Esophagus mucosa (tissue), 1 donor: ENCODE measurements at regions not wholly inside any gene's neighbourhood (a gene's known extent, or its start where the extent isn't known, plus 50 kb on each side); places are given as distances from the start of the nearest gene placed in this dataset.

Experiments used
- ATAC-seq: fragments of 200-7000 bp; cut with Tn5 transposase; one replicate; pipeline ENCODE4 v1.9.1; 2020
- donor health status: DM: yes; HTN: yes; CAD: no.

DNA sequence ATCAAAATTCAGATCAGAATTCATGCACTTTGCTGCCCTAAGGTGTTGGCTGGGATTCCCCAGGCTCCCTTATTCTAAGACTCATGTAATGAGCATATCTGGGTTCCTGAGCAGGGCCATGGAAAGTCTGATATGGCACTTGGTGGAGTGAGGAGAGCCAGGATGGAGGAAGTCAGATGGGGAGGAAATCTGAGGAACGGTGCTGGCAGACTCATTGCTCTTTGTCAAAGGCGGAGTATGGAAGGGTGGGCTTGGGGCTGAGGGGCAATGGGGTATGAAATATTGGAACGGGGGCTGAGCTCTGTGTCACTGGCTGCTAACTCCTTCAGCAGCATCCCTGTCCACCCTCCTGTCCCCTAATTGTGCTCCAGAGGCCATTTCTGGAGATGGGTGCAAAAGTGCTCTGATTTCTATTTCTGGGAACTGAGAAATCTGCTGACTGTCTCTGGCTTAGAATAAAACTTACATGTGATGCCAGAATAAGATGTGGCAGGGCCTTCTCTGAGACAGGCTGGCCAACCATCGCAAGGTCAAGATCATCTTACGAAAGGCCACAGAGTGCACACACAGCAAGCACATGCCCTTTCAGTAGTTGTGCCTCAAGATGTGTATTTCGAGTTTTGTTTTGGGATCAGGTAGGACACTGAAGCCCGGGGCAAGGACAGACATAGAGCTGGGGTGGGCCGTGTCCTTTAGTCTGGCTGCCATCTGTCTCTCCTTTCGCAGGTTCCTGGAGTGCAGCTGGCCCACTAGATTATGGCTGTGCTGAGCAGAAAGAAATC, 480.0 kb upstream of the HS6ST1 start:
- ATAC-seq = no peak

DNA sequence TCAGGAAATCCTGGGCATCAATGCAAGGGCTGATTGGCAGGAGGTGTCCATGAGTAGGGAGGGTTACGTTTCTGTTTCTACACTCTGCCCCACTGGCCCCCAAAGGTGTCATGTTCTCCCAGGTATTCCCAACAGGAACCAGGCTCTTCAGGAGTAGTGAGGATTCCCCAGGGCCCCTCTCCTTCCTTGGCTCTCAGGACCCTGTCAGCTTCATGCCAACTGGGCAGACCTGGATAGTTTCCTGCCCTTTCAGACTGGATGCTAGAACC, 480.6 kb upstream of the HS6ST1 start:
- no peak for ATAC-seq

DNA sequence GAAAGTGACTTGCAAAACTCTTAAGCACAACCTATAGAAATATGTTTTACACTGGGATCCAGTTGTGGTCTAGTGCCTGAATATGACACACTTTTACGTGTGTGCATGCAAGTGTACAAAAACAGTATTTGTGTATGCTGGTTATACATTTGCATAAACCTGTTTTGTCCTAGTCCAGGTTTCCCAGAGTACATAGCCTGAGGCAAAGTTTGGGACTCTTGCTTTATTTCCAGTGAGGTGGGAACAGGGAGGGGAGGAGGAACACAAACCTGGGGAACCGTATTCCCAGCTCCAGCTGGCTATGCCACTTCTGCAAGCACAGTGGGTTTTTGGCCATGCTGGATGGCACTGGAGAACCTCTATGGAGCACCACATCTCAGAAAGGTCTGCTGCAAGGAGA, 481.1 kb upstream of the HS6ST1 start:
- no peak for ATAC-seq

DNA sequence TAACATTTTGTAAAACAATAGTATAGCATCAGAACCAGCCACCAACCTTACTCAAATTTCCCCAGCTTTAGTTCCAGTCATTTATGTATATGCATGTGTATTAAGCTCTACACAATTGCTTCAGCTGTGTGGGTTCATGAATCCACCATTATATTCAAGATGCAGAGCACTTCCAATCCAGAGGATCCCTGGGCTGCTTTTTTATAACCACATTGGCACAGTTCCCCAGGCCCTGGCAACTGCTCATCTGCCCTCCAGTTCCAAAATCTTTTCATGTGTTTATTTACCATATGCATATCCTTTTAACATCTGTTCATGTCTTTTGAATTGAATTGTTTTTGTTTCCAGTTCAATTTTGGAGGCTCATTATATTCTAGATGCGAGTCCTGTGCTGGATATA, 482.9 kb upstream of the HS6ST1 start:
- no peak for ATAC-seq

DNA sequence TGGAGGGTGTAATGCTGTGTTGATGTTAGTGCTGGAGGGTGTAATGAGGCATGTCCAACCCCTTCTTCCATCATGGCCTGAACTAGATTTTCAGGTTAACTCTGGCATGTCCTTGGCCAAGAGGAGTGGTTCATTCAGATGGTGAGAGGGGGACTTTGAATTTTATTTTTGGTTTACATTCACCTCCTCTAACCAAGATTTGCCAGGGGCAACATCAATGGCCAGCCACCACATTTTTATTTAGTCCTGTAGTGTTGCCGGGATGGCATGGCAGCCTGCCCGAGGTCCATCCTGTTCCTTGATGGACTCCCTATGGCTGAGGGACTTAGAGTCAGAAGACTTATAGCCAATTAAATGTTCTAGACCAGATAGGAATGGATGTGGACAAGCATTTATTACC, 484.6 kb upstream of the HS6ST1 start:
- no peak for ATAC-seq

DNA sequence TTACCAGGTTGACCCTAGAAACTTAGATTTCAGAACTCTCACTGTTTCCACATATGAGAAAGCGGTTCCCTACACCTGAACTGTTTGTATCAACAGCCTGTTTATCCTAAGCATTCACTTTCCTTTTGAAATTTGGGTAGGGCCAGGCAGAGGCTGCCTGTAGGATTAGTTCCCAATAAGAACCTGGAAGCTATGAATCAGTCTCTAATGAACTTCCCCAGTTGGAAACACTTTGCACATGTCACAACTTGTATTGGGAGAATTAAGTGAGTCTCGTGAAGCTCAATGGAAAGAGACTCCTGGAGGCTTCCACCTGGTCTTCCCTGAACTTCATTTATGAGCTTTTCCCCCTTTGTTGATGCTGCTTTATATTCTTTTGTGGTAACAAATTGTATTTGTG, 486.6 kb upstream of the HS6ST1 start:
- peak; percentile 85 for ATAC-seq

DNA sequence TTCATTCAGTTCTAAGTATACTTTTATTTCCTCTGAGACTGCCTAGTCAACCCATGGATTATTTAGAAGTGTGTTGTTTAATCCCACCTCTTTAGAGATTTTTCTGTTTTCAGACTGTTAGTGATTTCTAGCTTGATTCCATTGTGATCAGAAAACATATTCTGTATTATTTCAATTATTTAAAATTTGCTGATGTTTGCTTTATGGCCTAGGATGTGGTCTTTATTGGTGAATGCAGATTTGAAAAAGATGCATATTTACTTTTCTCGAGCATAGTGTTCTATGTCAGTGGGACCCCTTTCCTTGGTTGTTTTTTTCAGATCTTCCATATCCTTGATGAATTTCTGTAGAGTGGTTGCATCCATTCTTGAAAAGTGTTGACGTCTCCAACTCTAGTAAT, 487.2 kb upstream of the HS6ST1 start:
- ATAC-seq = no peak

DNA sequence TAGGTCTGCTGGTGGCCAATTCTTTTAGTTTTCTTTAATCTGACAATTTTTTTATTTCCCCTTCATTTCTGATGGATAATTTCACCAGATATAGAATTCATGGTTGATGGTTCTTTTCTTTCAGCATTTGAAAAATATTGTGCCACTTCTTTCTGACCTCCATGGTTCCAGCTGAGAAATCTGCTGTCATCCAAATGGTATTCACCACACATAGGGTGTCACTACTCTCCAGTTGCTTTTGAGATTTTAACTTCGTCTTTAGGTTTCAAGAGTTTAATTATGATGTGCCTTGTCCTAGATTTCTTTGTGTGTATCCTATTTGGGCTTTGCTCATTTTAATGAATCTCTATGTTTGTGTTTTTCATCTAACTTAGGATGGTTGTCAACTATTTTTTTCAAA, 488.6 kb upstream of the HS6ST1 start:
- no peak for ATAC-seq

DNA sequence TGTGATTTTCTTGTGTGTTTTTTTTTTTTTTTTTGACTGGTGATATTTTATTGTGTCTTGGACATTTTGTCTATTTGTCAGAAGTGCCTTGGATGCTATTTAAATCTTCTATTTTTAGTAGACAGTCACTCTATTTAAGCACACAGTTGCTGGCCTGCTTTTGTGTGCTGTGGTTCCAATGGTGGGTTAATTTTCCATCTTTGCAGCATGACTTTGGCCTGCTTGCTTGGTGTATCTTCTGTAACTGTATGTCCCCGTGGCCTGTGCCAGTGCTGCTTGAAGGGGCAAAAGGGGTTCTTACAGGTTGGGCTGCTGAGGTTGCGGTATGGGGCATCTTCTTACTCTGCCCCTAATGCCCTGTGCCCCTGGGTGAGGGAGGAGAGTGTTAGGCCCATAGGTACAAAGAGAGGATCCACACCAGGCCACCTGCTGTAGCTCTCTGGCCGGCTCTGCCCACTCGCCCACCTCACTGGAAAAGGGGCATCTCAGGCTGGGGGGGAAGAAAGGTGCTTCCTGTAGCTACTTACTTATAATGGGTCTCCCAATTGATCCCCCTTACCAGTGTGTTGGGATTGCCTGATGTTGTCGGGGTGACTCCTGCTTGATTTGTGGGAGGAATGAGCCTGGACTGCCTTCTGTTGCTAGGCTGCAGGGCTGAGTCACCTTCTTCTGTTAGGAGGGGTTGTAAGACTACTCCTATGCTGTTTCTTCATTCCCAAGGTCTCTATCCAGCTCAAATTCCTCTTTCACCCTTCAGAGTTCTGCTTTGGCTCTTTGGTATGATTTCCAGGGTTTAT, 490.0 kb upstream of the HS6ST1 start:
- ATAC-seq = peak; percentile 93

DNA sequence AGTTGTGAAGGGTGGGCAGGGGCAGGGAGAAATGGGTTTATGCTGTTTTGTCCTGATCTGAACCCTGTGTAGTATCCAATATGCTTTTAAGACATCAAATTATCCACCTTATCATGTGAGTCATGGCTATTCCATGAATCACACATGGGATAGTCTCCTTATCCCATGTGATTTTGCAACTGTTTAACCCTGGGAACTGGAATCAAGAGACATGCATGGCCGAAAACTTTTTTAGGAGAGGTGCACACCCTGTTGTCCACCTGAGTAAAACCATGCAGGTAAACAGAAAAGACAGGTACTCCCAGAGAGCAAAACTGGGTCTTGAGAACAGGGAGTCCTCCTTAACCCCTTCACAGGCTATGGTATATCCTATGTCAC, 490.6 kb upstream of the HS6ST1 start:
- peak; percentile 65 for ATAC-seq

DNA sequence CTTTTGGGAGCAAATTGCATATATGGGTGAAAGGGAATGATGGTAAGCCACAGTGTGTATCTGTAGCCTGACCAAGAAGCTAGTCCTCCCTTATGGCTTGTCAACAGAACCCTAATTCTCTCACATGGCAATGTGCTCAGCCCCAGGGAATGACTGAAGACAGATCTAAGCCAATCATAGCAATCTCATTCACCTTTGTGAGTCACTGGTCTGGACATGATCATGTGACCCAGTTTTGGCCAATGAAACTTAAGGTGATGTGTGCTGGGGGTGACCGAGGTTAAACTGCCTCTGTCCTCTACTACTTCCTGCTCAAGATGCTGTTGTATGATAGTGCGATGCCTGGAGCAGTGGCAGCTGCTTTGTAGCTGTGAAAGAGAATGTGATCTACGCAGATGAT, 491.2 kb upstream of the HS6ST1 start:
- no peak for ATAC-seq

DNA sequence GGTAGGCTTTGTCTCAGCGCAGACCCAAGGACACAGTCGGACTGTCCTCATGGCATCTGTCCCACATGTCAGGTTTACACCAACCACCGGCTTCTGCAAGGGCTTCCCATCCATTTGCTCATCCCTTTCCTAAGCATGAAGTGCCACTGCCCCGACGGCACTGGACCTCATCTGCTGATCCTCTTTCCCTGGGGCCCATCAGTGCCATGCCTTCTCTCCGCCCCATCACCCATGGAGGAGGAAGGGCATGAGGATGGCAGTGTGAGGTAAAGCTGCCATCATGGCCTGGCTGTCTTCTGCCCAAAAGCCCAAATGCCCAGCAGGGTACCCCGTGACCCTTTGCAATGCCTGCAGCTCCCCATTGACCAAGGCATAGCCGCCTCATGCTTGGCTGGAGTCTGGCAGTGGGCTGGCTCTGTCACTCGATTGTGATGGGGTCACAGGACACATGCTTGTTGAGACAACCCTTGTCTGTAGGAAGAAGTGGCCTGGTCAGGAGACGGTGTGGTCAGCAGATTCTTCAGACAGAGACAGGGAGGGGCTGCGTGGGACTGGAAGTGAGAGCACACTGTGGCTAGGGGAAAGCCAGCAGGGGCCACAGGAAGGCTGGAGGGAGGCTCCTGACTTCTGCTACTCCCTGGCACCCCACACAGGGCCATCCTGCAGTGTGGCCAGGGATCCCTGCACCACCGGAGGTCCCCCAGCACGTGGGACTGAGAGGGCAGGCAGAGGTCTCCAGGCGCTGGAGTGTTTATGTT, 493.7 kb upstream of the HS6ST1 start:
- ATAC-seq = no peak

DNA sequence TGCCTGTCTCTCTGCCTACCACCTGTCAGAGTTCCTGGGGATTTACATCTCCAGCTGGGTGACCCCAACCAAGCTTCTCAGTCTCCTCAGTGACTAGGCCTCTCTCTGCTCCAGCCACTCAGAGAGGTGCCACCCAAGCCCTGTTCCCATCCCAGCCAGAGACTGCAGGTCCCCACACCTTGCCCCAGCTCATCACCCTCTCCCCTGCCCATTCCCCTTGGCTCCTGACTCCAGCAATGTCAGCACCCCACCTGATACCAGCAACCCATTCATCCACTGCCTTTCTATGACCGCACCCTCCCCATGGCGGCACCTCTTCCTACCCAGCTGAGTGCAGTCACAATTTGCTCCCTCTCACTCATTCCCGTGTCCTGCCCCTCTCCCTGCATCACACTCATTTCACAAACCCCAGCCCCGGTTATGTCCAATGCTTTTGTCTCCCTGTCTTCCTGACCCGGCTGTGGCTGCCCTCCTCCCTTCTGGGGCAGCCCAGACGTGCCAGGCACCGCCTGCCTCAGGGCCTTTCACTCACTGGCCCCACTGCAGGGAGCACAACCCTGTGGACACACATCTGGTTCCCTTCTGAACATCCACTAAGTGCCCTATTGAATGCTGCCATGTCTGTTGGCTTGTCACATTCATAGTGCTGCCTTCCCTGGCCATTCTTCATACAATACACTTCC, 494.8 kb upstream of the HS6ST1 start:
- no peak for ATAC-seq

DNA sequence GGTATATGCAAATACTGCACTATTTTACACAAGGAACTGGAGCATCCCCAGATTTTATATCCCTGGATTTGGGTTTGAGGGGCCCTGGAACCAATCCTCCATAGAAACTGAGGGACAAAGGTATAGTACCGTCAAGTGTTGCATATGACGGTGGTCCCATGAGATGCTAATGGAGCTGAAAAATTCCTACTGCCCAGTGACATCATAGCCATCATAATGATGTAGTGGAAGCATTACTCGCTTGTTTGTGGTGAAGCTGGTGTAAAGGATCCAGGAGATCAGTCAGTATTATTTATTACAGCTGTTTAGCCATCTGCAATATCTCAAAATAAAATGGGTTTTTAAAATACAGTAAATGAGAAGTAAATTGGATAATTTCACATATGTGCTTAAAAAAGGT, 496.6 kb upstream of the HS6ST1 start:
- ATAC-seq = no peak

DNA sequence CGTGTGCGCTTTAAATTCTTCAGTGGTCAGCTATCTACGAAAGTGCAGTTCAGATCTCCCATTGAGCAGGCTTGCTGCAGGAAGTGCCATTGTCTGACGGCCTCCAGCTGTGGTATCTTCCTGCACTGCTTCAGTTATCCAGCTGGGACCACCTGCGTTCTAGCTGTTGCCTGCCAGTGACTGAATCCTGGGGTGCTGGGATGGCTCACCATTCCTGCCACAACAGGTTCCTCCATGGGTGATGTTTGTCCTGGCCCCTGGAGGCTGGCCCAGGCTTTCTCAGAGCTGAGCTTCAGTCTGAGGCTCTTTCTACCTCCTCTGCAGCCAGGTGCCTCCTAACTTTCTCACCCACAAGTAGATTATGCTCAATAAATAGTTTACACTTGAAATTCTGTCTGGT, 498.5 kb upstream of the HS6ST1 start:
- ATAC-seq = no peak

DNA sequence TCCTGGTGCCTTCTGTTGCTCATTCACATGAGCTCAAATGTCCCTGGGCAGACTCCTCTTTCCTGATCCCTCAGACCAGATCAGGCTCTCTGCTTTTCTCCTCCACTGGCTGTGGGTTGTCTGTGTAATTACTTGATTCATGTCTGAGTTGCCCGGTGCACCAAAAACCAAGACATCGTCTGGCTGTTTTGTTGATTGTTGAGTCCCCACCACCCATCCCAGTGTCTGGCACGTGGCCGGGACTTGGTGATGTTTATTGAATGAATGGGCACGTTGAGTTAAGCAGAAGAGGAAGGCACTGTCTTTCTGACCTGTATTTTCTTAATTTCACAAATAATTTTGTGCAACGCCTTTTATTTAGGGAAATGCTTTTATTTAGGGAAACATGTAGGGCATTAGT, 499.1 kb upstream of the HS6ST1 start:
- ATAC-seq = no peak

DNA sequence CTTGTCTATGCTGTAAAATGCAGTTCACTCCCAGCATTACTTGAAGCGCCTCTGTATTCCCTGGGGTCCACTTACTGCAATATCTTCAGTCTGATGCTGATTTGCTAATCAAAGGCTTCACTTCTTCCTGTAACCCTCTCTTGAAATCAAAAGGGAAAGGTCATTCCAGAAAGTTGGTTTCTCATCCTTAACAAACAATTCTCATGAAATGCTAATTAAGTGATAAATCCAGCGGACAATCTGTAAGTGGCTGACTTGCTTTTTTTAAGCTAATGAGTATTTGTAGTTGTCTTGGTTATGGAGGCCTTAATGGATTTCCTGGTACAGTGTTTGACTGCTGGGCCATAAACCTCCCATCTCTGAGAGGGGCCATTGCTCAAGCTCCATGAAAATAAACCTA, 499.6 kb upstream of the HS6ST1 start:
- ATAC-seq = no peak

DNA sequence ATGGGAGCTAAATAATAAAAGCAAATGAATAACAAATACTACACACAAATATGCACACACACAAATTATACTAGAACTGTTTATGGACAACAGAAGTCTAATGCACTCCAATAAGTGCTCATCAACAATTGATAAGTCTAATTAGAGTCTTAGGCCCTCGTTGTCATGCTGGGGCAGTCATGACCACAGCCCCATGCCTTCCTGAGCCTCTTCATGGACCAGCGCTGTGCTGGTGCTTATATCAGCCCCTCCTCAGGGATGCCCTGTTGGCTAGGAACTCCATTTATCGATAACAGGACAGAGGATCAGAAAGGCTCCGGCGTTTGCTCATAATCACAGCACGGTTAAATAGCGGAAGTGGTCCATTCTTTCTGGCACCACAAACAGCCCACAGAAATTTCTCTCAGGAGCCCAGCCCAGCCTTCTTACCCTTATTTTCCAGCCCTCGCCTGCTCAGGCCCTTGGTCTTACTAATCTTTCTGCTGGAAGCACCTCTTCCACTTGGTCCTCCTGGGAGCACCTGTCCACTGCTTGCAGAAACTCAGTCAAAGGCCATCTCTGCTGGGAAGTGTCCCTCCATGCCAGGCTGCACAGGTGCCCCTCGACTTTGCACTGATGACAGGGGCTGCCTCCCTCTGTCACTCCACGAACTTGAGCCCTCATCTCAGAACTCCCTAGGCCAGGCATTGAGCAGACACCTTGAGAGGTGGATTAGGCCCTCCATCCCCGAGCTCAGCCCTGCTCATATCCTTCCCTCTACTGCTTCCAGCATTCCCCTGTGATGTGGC, 500.2 kb upstream of the HS6ST1 start:
- ATAC-seq = no peak

DNA sequence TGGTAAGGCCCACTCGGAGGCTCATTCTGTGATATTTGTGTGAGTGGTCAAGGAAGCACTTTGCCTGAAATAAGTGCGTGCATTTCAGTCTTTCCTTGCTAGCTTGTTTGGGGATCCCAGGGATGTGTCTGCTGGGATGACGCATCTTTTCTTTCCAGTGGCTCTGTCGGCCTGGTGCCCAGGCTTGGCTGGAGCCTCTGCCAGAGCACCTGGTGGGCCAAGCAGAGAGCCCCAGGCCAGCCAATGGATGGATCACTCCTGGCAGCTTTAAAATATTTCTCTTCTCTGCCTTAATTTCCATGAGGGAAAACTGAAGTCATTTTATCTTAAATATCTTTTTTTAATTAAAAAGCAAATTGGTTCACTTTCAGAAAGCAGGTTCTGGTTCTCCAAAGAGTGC, 501.8 kb upstream of the HS6ST1 start:
- ATAC-seq = no peak

DNA sequence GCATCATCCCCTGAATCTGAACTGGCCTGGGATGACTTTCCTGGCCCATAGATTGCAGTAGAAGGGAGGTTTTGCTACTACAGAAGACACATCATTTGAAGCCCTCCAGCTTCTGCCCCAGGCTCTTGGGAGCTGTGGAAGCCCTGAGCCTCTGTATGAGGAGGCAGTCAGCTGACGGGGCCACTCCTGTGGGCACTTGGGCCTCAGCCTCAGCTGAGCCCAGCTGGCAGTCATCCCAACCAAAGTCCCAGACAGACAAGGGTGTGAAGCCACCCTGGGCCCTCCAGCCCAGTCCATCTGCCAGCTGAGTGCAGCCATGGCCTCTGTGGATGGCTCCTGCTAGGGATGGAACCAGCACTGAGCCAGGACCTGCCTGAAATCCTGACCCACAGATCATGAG, 502.3 kb upstream of the HS6ST1 start:
- ATAC-seq = no peak

DNA sequence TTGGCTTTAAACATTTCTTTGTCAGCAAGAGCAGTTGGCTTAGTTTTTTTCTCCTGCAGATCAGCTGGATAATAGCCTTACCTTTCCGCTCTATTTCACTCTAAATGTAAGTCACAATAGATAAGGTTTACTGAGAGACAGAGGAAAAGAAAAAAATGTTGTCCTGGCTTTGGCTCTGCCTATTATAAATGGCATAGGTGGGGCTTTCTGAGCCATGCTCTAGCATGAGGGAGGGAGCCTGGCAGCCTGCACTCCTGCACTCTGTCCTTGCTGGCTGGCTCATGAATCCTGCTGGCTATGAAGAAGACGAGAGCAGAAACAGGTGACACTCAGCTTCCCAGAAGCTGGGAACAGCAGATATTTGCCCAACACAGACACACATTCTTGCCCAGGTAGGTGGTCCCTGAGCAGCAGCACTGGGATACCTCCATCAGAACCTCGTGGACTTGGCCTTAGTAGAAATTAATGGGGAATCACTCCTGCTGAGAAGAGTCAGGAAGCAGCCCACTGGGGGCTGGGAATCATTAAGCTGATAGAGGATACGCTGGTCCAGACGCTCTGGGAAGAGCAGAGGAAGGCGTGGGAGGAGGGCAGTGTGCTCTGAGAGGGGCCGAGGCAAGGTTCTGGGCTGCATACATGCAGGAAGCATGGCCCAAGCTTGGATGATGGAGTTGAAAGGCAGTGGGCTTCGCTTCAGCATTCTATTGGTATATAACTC, 514.4 kb upstream of the HS6ST1 start:
- peak; percentile 33 for ATAC-seq

DNA sequence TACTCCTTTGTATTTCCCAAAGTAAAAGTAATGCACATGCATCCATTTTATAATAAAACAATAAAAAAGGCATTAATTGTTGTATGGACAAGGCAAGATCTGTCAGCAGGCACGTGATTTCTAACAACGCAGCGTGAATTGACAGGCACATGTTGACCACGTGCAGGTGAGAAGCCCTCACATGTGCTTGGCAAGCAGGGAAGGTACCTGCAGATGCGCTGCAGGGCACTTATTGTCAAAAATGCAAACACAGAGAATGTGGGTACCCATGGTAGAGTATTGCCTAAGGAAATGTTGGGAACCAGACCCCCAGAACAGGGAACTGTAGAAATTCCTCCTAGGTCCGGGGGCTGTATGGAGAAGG, 515.0 kb upstream of the HS6ST1 start:
- ATAC-seq = no peak
